GM12878 (cell line): ENCODE measurements at regions not wholly inside any gene's neighbourhood (a gene's known extent, or its start where the extent isn't known, plus 50 kb on each side); places are given as distances from the start of the nearest gene placed in this dataset.

ENCODE experiments used
- HCFC1 ChIP-seq: fragments of 150-350 bp; IDR thresholded peaks from 2 replicates; pipeline ENCODE4 v1.6.1; 2014; ENCODE audit warnings: low read length
- NFYB ChIP-seq: IDR thresholded peaks from 2 replicates; pipeline ENCODE4 v1.6.1; 2011; ENCODE audit warnings: low read depth, mild to moderate bottlenecking, low read length, improper control_type of control experiment, moderate library complexity; ENCODE audit not compliant: insufficient read depth
- PAX8 ChIP-seq: fragments of 450-650 bp; IDR thresholded peaks from 2 replicates; pipeline ENCODE4 v1.6.1; 2017; ENCODE audit warnings: mild to moderate bottlenecking, moderate library complexity
- TF ChIP-seq, protein P1 (sequence below): IDR thresholded peaks from 2 replicates; pipeline ENCODE4 v1.6.1; 2012; ENCODE audit warnings: improper control_type of control experiment, low read depth, low read length; ENCODE audit not compliant: insufficient replicate concordance
- TF ChIP-seq, protein P2 (sequence below): fragments of 150-350 bp; IDR thresholded peaks from 2 replicates; pipeline ENCODE4 v1.6.1; 2016; ENCODE audit warnings: low read depth, low read length
- TF ChIP-seq, protein P3 (sequence below): fragments of 450-650 bp; IDR thresholded peaks from 2 replicates; pipeline ENCODE4 v1.6.1; 2017; ENCODE audit warnings: mild to moderate bottlenecking, moderate library complexity

DNA sequence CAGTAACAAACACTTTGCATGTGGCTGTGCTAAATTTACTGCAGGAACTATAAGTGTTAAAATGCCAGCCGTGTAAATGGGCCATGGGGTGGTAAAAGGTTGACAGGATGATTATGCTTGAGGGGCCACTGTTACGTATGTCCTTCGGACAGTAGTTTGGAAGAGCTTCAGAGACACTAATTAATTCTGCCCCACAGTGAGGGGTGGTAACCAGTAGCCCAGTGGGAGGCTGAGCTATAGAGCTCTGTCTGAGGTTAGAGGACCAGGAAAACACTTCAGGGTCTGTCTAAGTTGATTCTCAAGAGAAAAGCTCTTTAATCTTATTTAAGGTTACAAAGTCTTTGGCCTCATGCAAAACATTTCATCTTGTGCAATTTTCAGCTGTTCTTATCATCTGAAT, 176.6 kb downstream of the DMRTA1 start (continued):
- TF ChIP-seq, protein P1, sequence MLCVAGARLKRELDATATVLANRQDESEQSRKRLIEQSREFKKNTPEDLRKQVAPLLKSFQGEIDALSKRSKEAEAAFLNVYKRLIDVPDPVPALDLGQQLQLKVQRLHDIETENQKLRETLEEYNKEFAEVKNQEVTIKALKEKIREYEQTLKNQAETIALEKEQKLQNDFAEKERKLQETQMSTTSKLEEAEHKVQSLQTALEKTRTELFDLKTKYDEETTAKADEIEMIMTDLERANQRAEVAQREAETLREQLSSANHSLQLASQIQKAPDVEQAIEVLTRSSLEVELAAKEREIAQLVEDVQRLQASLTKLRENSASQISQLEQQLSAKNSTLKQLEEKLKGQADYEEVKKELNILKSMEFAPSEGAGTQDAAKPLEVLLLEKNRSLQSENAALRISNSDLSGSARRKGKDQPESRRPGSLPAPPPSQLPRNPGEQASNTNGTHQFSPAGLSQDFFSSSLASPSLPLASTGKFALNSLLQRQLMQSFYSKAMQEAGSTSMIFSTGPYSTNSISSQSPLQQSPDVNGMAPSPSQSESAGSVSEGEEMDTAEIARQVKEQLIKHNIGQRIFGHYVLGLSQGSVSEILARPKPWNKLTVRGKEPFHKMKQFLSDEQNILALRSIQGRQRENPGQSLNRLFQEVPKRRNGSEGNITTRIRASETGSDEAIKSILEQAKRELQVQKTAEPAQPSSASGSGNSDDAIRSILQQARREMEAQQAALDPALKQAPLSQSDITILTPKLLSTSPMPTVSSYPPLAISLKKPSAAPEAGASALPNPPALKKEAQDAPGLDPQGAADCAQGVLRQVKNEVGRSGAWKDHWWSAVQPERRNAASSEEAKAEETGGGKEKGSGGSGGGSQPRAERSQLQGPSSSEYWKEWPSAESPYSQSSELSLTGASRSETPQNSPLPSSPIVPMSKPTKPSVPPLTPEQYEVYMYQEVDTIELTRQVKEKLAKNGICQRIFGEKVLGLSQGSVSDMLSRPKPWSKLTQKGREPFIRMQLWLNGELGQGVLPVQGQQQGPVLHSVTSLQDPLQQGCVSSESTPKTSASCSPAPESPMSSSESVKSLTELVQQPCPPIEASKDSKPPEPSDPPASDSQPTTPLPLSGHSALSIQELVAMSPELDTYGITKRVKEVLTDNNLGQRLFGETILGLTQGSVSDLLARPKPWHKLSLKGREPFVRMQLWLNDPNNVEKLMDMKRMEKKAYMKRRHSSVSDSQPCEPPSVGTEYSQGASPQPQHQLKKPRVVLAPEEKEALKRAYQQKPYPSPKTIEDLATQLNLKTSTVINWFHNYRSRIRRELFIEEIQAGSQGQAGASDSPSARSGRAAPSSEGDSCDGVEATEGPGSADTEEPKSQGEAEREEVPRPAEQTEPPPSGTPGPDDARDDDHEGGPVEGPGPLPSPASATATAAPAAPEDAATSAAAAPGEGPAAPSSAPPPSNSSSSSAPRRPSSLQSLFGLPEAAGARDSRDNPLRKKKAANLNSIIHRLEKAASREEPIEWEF, result no peak
- TF ChIP-seq, protein P2, sequence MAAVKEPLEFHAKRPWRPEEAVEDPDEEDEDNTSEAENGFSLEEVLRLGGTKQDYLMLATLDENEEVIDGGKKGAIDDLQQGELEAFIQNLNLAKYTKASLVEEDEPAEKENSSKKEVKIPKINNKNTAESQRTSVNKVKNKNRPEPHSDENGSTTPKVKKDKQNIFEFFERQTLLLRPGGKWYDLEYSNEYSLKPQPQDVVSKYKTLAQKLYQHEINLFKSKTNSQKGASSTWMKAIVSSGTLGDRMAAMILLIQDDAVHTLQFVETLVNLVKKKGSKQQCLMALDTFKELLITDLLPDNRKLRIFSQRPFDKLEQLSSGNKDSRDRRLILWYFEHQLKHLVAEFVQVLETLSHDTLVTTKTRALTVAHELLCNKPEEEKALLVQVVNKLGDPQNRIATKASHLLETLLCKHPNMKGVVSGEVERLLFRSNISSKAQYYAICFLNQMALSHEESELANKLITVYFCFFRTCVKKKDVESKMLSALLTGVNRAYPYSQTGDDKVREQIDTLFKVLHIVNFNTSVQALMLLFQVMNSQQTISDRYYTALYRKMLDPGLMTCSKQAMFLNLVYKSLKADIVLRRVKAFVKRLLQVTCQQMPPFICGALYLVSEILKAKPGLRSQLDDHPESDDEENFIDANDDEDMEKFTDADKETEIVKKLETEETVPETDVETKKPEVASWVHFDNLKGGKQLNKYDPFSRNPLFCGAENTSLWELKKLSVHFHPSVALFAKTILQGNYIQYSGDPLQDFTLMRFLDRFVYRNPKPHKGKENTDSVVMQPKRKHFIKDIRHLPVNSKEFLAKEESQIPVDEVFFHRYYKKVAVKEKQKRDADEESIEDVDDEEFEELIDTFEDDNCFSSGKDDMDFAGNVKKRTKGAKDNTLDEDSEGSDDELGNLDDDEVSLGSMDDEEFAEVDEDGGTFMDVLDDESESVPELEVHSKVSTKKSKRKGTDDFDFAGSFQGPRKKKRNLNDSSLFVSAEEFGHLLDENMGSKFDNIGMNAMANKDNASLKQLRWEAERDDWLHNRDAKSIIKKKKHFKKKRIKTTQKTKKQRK, result no peak
- no peak for TF ChIP-seq NFYB
- TF ChIP-seq, protein P3, sequence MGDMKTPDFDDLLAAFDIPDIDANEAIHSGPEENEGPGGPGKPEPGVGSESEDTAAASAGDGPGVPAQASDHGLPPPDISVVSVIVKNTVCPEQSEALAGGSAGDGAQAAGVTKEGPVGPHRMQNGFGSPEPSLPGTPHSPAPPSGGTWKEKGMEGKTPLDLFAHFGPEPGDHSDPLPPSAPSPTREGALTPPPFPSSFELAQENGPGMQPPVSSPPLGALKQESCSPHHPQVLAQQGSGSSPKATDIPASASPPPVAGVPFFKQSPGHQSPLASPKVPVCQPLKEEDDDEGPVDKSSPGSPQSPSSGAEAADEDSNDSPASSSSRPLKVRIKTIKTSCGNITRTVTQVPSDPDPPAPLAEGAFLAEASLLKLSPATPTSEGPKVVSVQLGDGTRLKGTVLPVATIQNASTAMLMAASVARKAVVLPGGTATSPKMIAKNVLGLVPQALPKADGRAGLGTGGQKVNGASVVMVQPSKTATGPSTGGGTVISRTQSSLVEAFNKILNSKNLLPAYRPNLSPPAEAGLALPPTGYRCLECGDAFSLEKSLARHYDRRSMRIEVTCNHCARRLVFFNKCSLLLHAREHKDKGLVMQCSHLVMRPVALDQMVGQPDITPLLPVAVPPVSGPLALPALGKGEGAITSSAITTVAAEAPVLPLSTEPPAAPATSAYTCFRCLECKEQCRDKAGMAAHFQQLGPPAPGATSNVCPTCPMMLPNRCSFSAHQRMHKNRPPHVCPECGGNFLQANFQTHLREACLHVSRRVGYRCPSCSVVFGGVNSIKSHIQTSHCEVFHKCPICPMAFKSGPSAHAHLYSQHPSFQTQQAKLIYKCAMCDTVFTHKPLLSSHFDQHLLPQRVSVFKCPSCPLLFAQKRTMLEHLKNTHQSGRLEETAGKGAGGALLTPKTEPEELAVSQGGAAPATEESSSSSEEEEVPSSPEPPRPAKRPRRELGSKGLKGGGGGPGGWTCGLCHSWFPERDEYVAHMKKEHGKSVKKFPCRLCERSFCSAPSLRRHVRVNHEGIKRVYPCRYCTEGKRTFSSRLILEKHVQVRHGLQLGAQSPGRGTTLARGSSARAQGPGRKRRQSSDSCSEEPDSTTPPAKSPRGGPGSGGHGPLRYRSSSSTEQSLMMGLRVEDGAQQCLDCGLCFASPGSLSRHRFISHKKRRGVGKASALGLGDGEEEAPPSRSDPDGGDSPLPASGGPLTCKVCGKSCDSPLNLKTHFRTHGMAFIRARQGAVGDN, result no peak
- TF ChIP-seq HCFC1, result no peak
- no peak for TF ChIP-seq PAX8
